K562 (cell line): ENCODE measurements at regions not wholly inside any gene's neighbourhood (a gene's known extent, or its start where the extent isn't known, plus 50 kb on each side); places are given as distances from the start of the nearest gene placed in this dataset.

Experiments
- CLOCK ChIP-seq: fragments of 250-450 bp; sonication (Bioruptor Pico); IDR thresholded peaks from 2 replicates; pipeline ENCODE4 v1.4.0; 2020; ENCODE audit warnings: mild to moderate bottlenecking, moderate library complexity, borderline replicate concordance
- CTCF ChIP-seq, 3 experiments: IDR thresholded peaks in 2 of 3; conservative IDR thresholded peaks in 1 of 3; 2 replicates each; pipeline ENCODE4 v1.5.1; 2011 to 2012; ENCODE audit warnings: low read length in 3 of 3, mild to moderate bottlenecking in 3 of 3, control low read depth in 2 of 3, improper control_type of control experiment in 1 of 3, inconsistent platforms in 1 of 3, low read depth in 1 of 3, mixed read lengths in 1 of 3, moderate library complexity in 1 of 3; ENCODE audit not compliant: insufficient read depth in 2 of 3
- NFYB ChIP-seq: IDR thresholded peaks from 2 replicates; pipeline ENCODE4 v1.6.1; 2011; ENCODE audit warnings: mild to moderate bottlenecking, moderate library complexity; ENCODE audit not compliant: insufficient read length; ENCODE audit errors: extremely low read depth
- PHB2 ChIP-seq: fragments of 450-650 bp; IDR thresholded peaks from 2 replicates; pipeline ENCODE4 v1.6.1; 2017; ENCODE audit warnings: low read depth
- PKNOX1 ChIP-seq: fragments of 450-650 bp; IDR thresholded peaks from 2 replicates; pipeline ENCODE4 v1.6.1; 2016

DNA sequence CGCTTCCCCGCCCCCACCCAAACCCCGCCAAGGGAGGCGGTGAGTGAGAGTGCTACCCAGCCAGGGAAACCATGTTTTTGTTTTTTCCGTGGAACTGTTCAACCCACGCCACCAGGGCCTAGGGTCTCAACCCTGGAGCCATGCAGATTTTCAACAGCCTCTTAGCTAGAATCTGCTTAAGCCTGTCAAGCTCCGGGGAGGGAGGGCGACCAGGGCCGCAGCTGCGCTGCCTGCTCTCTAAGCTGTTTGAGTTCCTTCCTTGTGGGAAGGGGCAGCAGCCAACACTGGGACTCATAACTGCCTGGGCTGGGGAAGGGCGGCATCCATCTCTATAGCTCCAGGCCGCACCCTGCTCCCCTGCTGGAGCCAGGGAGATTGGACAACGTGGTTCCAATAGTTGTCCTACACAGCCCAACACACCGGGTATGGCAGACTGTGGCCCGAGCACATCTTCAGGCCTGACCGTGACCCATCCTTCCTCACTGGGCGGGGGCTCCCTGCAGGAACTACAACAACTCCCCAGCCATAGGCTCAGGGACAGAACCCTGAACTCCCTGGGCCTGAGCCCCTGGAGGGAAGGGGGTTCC is 1065.7 kb upstream of the MANEA start:
- TF ChIP-seq CTCF (IDR thresholded peaks at IDR 0.05 in 2 of 3, conservative IDR thresholded peaks at IDR 0.05 in 1 of 3; ENCODE audit: insufficient read depth in 2 of 3, low read depth in 1 of 3, low read length in 3 of 3) = no peak
- TF ChIP-seq CLOCK (CRISPR knock-in tag) = no peak
- no peak for TF ChIP-seq PHB2
- TF ChIP-seq PKNOX1 = no peak
- TF ChIP-seq NFYB = no peak
